ENCODE measurements at regions not wholly inside any gene's neighbourhood (a gene's known extent, or its start where the extent isn't known, plus 50 kb on each side); places are given as distances from the start of the nearest gene placed in this dataset.

DNA sequence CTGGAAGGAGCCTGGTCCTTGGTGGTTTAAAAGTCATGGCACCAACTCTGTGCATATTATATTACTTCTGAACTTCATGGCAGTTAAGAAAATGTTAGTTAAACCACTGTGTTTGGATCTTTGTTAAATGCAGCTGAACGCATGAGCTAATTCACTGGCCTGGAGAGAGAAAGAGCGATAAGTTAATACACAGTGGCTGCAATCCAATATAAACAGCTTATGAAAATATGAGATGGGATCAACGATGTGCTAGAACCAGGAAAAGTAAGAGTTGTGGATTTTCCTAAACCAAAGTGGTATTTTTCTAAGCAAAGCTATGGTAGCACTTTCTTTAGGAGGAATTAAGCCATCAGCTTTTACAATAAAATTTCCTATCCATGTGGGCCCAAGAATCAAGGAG, 326.7 kb downstream of the MTX2 start:
- ATAC-seq (peak; percentile 34), DNase-seq (peak in 1 of 4 donors; percentile 37)
- Histone ChIP-seq H3K27me3 (peaks cover 0 to 6% of the 10 kb centered on the region in 2 donors), H3K4me3 (no peak overlapping the region), H3K4me1 (no peaks in the 10 kb centered on the region), H3K27ac (no peak overlapping the region), H3K9me3 (no peaks in the 10 kb centered on the region), H3K36me3 (no peaks in the 10 kb centered on the region)
- TF ChIP-seq, protein P1, sequence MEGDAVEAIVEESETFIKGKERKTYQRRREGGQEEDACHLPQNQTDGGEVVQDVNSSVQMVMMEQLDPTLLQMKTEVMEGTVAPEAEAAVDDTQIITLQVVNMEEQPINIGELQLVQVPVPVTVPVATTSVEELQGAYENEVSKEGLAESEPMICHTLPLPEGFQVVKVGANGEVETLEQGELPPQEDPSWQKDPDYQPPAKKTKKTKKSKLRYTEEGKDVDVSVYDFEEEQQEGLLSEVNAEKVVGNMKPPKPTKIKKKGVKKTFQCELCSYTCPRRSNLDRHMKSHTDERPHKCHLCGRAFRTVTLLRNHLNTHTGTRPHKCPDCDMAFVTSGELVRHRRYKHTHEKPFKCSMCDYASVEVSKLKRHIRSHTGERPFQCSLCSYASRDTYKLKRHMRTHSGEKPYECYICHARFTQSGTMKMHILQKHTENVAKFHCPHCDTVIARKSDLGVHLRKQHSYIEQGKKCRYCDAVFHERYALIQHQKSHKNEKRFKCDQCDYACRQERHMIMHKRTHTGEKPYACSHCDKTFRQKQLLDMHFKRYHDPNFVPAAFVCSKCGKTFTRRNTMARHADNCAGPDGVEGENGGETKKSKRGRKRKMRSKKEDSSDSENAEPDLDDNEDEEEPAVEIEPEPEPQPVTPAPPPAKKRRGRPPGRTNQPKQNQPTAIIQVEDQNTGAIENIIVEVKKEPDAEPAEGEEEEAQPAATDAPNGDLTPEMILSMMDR (IDR thresholded peaks at IDR 0.05) = no peak
- intact Hi-C loops (cut with DNase I) = no loop called here

DNA sequence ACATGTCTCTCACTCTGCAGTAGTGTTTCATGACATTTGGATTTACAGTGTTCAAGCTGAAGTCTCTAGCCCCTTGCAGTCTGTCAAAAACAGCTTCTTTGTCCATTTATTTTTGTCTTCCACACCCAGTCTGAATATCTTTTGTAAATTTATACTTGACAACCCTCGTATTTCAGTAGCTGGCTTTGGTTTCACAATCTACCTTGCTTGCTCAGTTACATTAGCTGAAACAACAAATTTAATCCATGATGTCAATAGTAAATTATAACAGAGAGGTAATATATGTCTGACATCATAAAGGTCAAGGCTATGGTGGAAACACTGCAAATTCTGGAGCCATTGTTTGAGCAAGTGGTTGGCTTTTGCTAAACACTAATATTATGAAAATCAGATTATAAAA, 328.7 kb downstream of the MTX2 start:
- no peak for ATAC-seq
- H3K4me3 ChIP-seq = no peak overlapping the region
- no peaks in the 10 kb centered on the region for H3K36me3 ChIP-seq
- TF ChIP-seq, protein P1 (IDR thresholded peaks at IDR 0.05) = no peak
- H3K9me3 ChIP-seq = no peaks in the 10 kb centered on the region
- H3K27me3 ChIP-seq = peaks cover 0 to 6% of the 10 kb centered on the region in 2 donors
- intact Hi-C loops (cut with DNase I) = no loop called here
- no peak for DNase-seq
- no peaks in the 10 kb centered on the region for H3K4me1 ChIP-seq
- H3K27ac ChIP-seq = no peak overlapping the region

DNA sequence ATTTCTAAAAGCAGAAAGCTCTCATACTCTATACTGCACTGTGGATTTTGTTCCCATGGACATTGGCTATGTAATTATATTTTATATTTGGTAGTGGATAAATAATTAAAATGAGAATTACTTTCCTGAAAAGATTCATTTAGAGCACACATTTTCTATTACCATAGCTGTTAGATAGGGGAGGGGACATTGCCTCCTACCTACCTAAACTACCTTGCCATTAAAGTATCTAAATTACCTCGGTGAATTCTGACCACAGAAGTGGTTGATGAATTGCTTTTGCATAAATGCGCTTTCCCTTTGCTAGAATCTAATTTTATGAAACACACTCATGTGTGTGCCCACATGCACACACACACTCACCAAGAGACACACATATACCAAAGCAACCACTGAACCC, 329.1 kb downstream of the MTX2 start:
- Histone ChIP-seq H3K27ac (no peak overlapping the region), H3K4me3 (no peak overlapping the region), H3K27me3 (peaks cover 0 to 6% of the 10 kb centered on the region in 2 donors), H3K36me3 (no peaks in the 10 kb centered on the region), H3K4me1 (no peaks in the 10 kb centered on the region), H3K9me3 (no peaks in the 10 kb centered on the region)
- intact Hi-C loops (cut with DNase I) = no loop called here
- DNase-seq = no peak
- TF ChIP-seq, protein P1 (IDR thresholded peaks at IDR 0.05) = no peak
- no peak for ATAC-seq

DNA sequence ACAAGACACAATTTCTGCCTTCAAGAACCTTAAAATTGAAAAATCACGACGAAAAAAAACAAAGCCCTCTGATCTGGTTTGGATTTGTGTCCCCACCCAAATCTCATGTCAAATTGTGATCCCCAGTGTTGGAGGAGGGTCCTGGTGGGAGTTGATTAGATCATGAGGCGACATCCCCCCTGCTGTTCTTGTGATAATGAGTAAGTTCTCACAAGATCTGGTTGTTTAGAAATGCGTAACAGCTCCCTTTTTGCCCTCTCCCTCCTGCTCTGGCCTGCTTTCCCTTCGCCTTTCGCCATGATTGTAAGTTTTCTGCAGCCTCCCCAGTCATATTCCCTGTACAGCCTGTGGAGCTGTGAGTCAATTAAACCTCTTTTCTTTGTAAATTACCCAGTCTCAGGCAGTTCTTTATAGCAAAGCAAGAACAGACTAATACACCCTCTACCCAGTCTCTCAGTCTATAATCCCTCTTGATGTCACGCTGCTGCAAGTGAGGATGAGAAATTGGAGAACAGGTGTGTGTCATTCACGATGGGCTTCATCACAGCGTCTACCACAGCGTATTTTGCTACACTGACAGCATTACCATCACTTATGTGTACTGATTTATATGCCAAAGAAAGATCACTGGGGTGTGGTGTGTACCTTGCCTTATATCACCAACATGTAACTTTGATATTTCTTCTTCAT, 330.7 kb downstream of the MTX2 start:
- DNase-seq = no peak
- no peak overlapping the region for H3K4me3 ChIP-seq
- no peak for ATAC-seq
- intact Hi-C loops (cut with DNase I) = no loop called here
- H3K4me1 ChIP-seq = no peaks in the 10 kb centered on the region
- H3K27me3 ChIP-seq = peaks cover 0 to 11% of the 10 kb centered on the region in 2 donors
- TF ChIP-seq, protein P1 (IDR thresholded peaks at IDR 0.05) = no peak
- H3K9me3 ChIP-seq = no peaks in the 10 kb centered on the region
- no peaks in the 10 kb centered on the region for H3K36me3 ChIP-seq
- no peak overlapping the region for H3K27ac ChIP-seq

DNA sequence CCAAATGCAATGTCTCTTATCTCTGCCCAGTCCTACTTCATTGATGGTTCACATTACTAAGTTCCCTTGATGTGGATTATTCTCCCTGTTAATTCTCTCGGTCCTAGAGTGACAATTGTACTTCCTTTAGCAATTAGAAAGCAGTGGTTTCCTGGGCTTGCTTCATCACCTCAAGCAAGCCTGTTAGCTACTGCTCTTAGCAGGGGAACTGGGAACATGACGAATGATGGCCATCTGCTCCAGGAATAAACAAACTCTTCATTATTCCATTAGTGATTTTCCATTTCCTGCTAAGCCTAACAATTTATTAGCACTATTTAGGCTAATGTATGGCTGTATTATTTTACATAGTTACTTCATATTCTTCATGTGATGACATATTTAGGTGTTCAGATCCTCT, 331.8 kb downstream of the MTX2 start:
- Histone ChIP-seq H3K27ac (no peak overlapping the region), H3K4me1 (no peaks in the 10 kb centered on the region), H3K36me3 (no peaks in the 10 kb centered on the region), H3K4me3 (no peak overlapping the region), H3K27me3 (peaks cover 0 to 15% of the 10 kb centered on the region in 2 donors), H3K9me3 (no peaks in the 10 kb centered on the region)
- TF ChIP-seq, protein P1 (IDR thresholded peaks at IDR 0.05) = no peak
- intact Hi-C loops (cut with DNase I) = no loop called here
- DNase-seq = no peak
- ATAC-seq = no peak

All from left lung (tissue), 4 donors.